H9 (cell line): ENCODE measurements at regions not wholly inside any gene's neighbourhood (a gene's known extent, or its start where the extent isn't known, plus 50 kb on each side); places are given as distances from the start of the nearest gene placed in this dataset.

Experiments used
- DNase-seq: peaks from one replicate; pipeline ENCODE4 v3.0.0-alpha.2; 2017
- H2AFZ ChIP-seq: one replicate; pipeline ENCODE4 v1.6.1; 2013; ENCODE audit warnings: mild to moderate bottlenecking, low read length, control low read depth, moderate library complexity
- H2AK5ac ChIP-seq: 2 replicates; pipeline ENCODE4 v1.6.1; 2013; ENCODE audit warnings: low read length, control low read depth, mixed read lengths; ENCODE audit not compliant: insufficient read length
- H2BK120ac ChIP-seq: one replicate; pipeline ENCODE4 v1.6.1; 2013; ENCODE audit warnings: low read depth, mild to moderate bottlenecking, low read length, control low read depth, inconsistent platforms; ENCODE audit not compliant: poor library complexity, severe bottlenecking
- H2BK12ac ChIP-seq: 2 replicates; pipeline ENCODE4 v1.6.1; 2013; ENCODE audit warnings: low read length, control low read depth, mixed read lengths, low read depth; ENCODE audit not compliant: insufficient read length
- H2BK15ac ChIP-seq: 2 replicates; pipeline ENCODE4 v1.6.1; 2013; ENCODE audit warnings: low read depth, low read length, control low read depth
- H2BK20ac ChIP-seq: one replicate; pipeline ENCODE4 v1.6.1; 2013; ENCODE audit warnings: low read depth, mild to moderate bottlenecking, low read length, control low read depth, inconsistent platforms; ENCODE audit not compliant: poor library complexity, severe bottlenecking
- H2BK5ac ChIP-seq: 2 replicates; pipeline ENCODE4 v1.6.1; 2013; ENCODE audit warnings: low read length, control low read depth, mixed read lengths; ENCODE audit not compliant: insufficient read length
- H3K14ac ChIP-seq: 2 replicates; pipeline ENCODE4 v1.6.1; 2013; ENCODE audit warnings: low read length, control low read depth; ENCODE audit not compliant: insufficient read depth
- H3K18ac ChIP-seq: 2 replicates; pipeline ENCODE4 v1.6.1; 2013; ENCODE audit warnings: low read depth, mild to moderate bottlenecking, mixed read lengths, low read length, control low read depth; ENCODE audit not compliant: insufficient read length
- H3K23ac ChIP-seq: 2 replicates; pipeline ENCODE4 v1.6.1; 2013; ENCODE audit warnings: low read length, control low read depth, mixed read lengths, low read depth; ENCODE audit not compliant: insufficient read length
- H3K23me2 ChIP-seq: 2 replicates; pipeline ENCODE4 v1.6.1; 2013; ENCODE audit warnings: low read depth, mild to moderate bottlenecking, mixed read lengths, low read length, control low read depth; ENCODE audit not compliant: insufficient read length, poor library complexity, severe bottlenecking
- H3K27ac ChIP-seq: 2 replicates; pipeline ENCODE4 v1.5.1; 2013; ENCODE audit warnings: low read length, control low read depth, mixed read lengths, low read depth; ENCODE audit not compliant: insufficient read length
- H3K27me3 ChIP-seq: 2 replicates; pipeline ENCODE4 v1.6.1; 2013; ENCODE audit warnings: low read length, control low read depth, inconsistent platforms; ENCODE audit not compliant: insufficient read depth
- H3K4ac ChIP-seq: 2 replicates; pipeline ENCODE4 v1.6.1; 2013; ENCODE audit warnings: low read depth, mild to moderate bottlenecking, control low read depth, inconsistent platforms, low read length, moderate library complexity
- H3K4me1 ChIP-seq: 2 replicates; pipeline ENCODE4 v1.6.1; 2013; ENCODE audit warnings: low read length, control low read depth, inconsistent platforms; ENCODE audit not compliant: insufficient read depth
- H3K4me2 ChIP-seq: 2 replicates; pipeline ENCODE4 v1.6.1; 2013; ENCODE audit warnings: low read length, control low read depth, mixed read lengths; ENCODE audit not compliant: insufficient read length, insufficient read depth
- H3K56ac ChIP-seq: 2 replicates; pipeline ENCODE4 v1.6.1; 2013; ENCODE audit warnings: low read depth, mild to moderate bottlenecking, mixed read lengths, low read length, control low read depth; ENCODE audit not compliant: insufficient read length
- H3K79me1 ChIP-seq: 2 replicates; pipeline ENCODE4 v1.6.1; 2013; ENCODE audit warnings: low read depth, mild to moderate bottlenecking, moderate library complexity, low read length, control low read depth, inconsistent platforms; ENCODE audit not compliant: insufficient read depth, poor library complexity, severe bottlenecking
- H3K79me2 ChIP-seq: 2 replicates; pipeline ENCODE4 v1.6.1; 2013; ENCODE audit warnings: low read length, control low read depth, inconsistent platforms; ENCODE audit not compliant: insufficient read depth
- H3K9ac ChIP-seq: 2 replicates; pipeline ENCODE4 v1.6.1; 2013; ENCODE audit warnings: low read length, control low read depth, mixed read lengths; ENCODE audit not compliant: insufficient read length; ENCODE audit errors: extremely low read depth
- H3K9me3 ChIP-seq: one replicate; pipeline ENCODE4 v1.6.1; 2013; ENCODE audit warnings: low read depth, low read length, inconsistent platforms; ENCODE audit not compliant: control insufficient read depth
- H3T11ph ChIP-seq: one replicate; pipeline ENCODE4 v1.6.1; 2013; ENCODE audit warnings: mild to moderate bottlenecking, low read length, control low read depth, inconsistent platforms
- H4K20me1 ChIP-seq: one replicate; pipeline ENCODE4 v1.6.1; 2013; ENCODE audit not compliant: control insufficient read depth, insufficient read length, insufficient read depth
- H4K5ac ChIP-seq: 2 replicates; pipeline ENCODE4 v1.6.1; 2013; ENCODE audit warnings: low read depth, mild to moderate bottlenecking, mixed read lengths, low read length, control low read depth; ENCODE audit not compliant: insufficient read length
- H4K8ac ChIP-seq: replicated peaks from 2 replicates; pipeline ENCODE4 v1.6.1; 2013; ENCODE audit warnings: low read length, control low read depth, mixed read lengths, low read depth; ENCODE audit not compliant: insufficient read length
- H4K91ac ChIP-seq: 2 replicates; pipeline ENCODE4 v1.6.1; 2013; ENCODE audit warnings: low read depth, mild to moderate bottlenecking, moderate library complexity, mixed read lengths, low read length, control low read depth; ENCODE audit not compliant: insufficient read length
- H3K27ac Mint-ChIP-seq, 3 experiments: 2 replicates in 2 of 3; 3 replicates in 1 of 3; pipeline ENCODE4 v1.8.0; 2020 to 2021; ENCODE audit warnings: mixed read lengths in 3 of 3, mild to moderate bottlenecking in 1 of 3, moderate library complexity in 1 of 3
- H3K27me3 Mint-ChIP-seq: 2 replicates; pipeline ENCODE4 v1.8.0; 2021; ENCODE audit warnings: low read depth, mild to moderate bottlenecking, moderate library complexity, mixed read lengths
- H3K36me3 Mint-ChIP-seq, 3 experiments: 2 replicates in 2 of 3; 3 replicates in 1 of 3; pipeline ENCODE4 v1.8.0; 2020 to 2021; ENCODE audit warnings: low read depth in 3 of 3, mixed read lengths in 3 of 3; ENCODE audit not compliant: insufficient read depth in 1 of 3
- H3K4me1 Mint-ChIP-seq, 2 experiments: 2 replicates each; pipeline ENCODE4 v1.8.0; 2020; ENCODE audit warnings: mixed read lengths in 2 of 2
- H3K4me3 Mint-ChIP-seq, 2 experiments: 2 replicates in 1 of 2; 3 replicates in 1 of 2; pipeline ENCODE4 v1.8.0; 2020 to 2021; ENCODE audit warnings: mild to moderate bottlenecking in 2 of 2, mixed read lengths in 2 of 2, moderate library complexity in 1 of 2
- H3K9me3 Mint-ChIP-seq, 2 experiments: 2 replicates in 1 of 2; 3 replicates in 1 of 2; pipeline ENCODE4 v1.8.0; 2020; ENCODE audit warnings: mild to moderate bottlenecking in 2 of 2, mixed read lengths in 2 of 2, moderate library complexity in 1 of 2
- WGBS: extraction: QIAGEN DNeasy Blood & Tissue Kit; methylation state at CpG from one replicate; pipeline ENCODE4 v1.1.7; 2013; ENCODE audit warnings: missing lambda C conversion rate, low lambda C conversion rate, mixed read lengths; ENCODE audit not compliant: insufficient read length; ENCODE audit errors: extremely low coverage; 5-methylcytosine and 5-hydroxymethylcytosine counted together
- TF ChIP-seq, protein P1 (sequence below): fragments of 200-600 bp; sonication (generic); conservative IDR thresholded peaks from 3 replicates; pipeline ENCODE4 v1.8.0; 2021; ENCODE audit warnings: antibody characterized with exemption, mild to moderate bottlenecking

DNA sequence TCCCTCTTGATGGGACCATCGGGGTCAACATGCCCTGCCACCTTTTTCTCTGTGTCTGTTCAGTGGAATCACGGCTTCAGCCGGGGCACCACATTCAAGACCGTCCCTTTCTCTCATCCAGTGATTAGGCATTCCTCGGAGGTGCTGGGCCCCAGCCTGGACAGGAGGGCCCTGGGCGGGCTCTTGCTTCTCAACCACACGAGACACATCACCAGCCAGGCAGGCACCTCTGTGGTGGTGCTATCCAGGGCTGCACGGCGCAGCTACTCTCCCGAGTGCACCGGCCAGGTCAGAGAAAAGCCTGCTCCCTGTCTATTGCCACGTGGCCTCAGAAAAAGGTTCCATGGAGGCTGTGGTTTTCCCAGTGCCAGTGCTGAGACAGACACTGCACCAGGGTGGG is 255.2 kb upstream of the IRX1 start:
- Histone ChIP-seq H3K23ac (no peak overlapping the region), H3K27me3 (no peaks in the 10 kb centered on the region), H3K4me2 (no peak overlapping the region), H4K5ac (no peak overlapping the region), H3K9me3 (no peaks in the 10 kb centered on the region), H3K18ac (no peak overlapping the region), H3K4me1 (no peaks in the 10 kb centered on the region), H3K4ac (no peak overlapping the region), H4K8ac (no peak overlapping the region), H2AFZ (no peak overlapping the region), H3K56ac (no peak overlapping the region), H2BK5ac (no peak overlapping the region), H3T11ph (no peak overlapping the region), H2BK120ac (no peak overlapping the region), H2AK5ac (no peak overlapping the region), H3K14ac (no peak overlapping the region), H2BK15ac (no peak overlapping the region), H3K27ac (no peak overlapping the region), H4K20me1 (no peaks in the 10 kb centered on the region), H3K23me2 (no peaks in the 10 kb centered on the region), H2BK20ac (no peak overlapping the region), H3K9ac (no peak overlapping the region), H2BK12ac (no peak overlapping the region), H4K91ac (no peak overlapping the region), H3K79me2 (no peaks in the 10 kb centered on the region), H3K79me1 (no peaks in the 10 kb centered on the region)
- Mint-ChIP-seq H3K4me3 (no peak overlapping the region), H3K27me3 (peaks cover 8% of the 10 kb centered on the region), H3K9me3 (no peaks in the 10 kb centered on the region; a peak in 1 of 5 replicates), H3K36me3 (no peaks in the 10 kb centered on the region; a peak in 1 of 7 replicates), H3K4me1 (peaks cover 0 to 2% of the 10 kb centered on the region in 2 experiments; a peak in 1 of 4 replicates), H3K27ac (no peak overlapping the region)
- TF ChIP-seq, protein P1, sequence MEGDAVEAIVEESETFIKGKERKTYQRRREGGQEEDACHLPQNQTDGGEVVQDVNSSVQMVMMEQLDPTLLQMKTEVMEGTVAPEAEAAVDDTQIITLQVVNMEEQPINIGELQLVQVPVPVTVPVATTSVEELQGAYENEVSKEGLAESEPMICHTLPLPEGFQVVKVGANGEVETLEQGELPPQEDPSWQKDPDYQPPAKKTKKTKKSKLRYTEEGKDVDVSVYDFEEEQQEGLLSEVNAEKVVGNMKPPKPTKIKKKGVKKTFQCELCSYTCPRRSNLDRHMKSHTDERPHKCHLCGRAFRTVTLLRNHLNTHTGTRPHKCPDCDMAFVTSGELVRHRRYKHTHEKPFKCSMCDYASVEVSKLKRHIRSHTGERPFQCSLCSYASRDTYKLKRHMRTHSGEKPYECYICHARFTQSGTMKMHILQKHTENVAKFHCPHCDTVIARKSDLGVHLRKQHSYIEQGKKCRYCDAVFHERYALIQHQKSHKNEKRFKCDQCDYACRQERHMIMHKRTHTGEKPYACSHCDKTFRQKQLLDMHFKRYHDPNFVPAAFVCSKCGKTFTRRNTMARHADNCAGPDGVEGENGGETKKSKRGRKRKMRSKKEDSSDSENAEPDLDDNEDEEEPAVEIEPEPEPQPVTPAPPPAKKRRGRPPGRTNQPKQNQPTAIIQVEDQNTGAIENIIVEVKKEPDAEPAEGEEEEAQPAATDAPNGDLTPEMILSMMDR: no peak
- no peak for DNase-seq
- WGBS: no CpG with 5 or more reads among the region's 12 CpGs
